K562 (cell line): ENCODE measurements at regions not wholly inside any gene's neighbourhood (a gene's known extent, or its start where the extent isn't known, plus 50 kb on each side); places are given as distances from the start of the nearest gene placed in this dataset.

Experiments
- CTCF ChIP-seq, 3 experiments: IDR thresholded peaks in 2 of 3; conservative IDR thresholded peaks in 1 of 3; 2 replicates each; pipeline ENCODE4 v1.5.1; 2011 to 2012; ENCODE audit warnings: low read length in 3 of 3, mild to moderate bottlenecking in 3 of 3, control low read depth in 2 of 3, improper control_type of control experiment in 1 of 3, inconsistent platforms in 1 of 3, low read depth in 1 of 3, mixed read lengths in 1 of 3, moderate library complexity in 1 of 3; ENCODE audit not compliant: insufficient read depth in 2 of 3
- EZH2 ChIP-seq: IDR thresholded peaks from 2 replicates; pipeline ENCODE4 v1.6.1; 2012; ENCODE audit warnings: low read depth, mild to moderate bottlenecking, inconsistent platforms, low read length, borderline replicate concordance
- NONO ChIP-seq, 2 experiments: fragments of 200-400 bp in 1 of 2; fragments of 450-650 bp in 1 of 2; formaldehyde crosslinking in 1 of 2; IDR thresholded peaks; 2 replicates each; pipeline ENCODE4 v1.6.1; 2017; ENCODE audit warnings: low read depth in 2 of 2, mild to moderate bottlenecking in 2 of 2, moderate library complexity in 2 of 2, low read length in 1 of 2
- POLR2A ChIP-seq: fragments of 450-650 bp; conservative IDR thresholded peaks from 2 replicates; pipeline ENCODE4 v1.6.1; 2016
- RCOR1 ChIP-seq, 2 experiments: IDR thresholded peaks; 2 replicates each; pipeline ENCODE4 v1.6.1; 2012; ENCODE audit warnings: low read depth in 2 of 2, low read length in 2 of 2, borderline replicate concordance in 1 of 2, improper control_type of control experiment in 1 of 2
- ZBTB49 ChIP-seq: sonication (generic); formaldehyde crosslinking; IDR thresholded peaks from 2 replicates; pipeline ENCODE4 v1.8.0; 2022; ENCODE audit warnings: missing genetic modification reagents, mild to moderate bottlenecking, borderline replicate concordance

DNA sequence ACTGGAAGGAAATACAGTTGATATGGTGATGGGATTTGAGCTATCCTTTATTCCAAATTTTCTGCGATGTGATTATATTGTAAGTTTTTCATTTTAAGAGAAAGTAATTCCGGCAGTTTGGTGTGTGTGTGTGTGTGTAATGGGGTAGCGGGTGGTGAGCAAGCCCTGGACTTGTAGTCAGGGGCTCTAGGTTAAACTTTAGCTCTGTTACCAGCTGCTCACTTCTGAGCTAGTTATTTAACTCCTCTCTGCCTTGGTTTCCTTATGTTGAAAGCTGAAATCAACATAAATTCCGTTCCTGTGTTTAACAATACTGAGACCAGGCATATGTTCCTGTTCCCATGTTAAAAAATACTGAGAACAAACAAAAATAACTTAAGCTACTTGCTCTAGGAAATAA lies 174.1 kb upstream of the CASK start:
- TF ChIP-seq CTCF (IDR thresholded peaks at IDR 0.05 in 2 of 3, conservative IDR thresholded peaks at IDR 0.05 in 1 of 3; ENCODE audit: insufficient read depth in 2 of 3, low read depth in 1 of 3, low read length in 3 of 3) (no peak), NONO (IDR thresholded peaks at IDR 0.05; ENCODE audit: low read depth in 2 of 2, low read length in 1 of 2) (no peak), ZBTB49 (CRISPR knock-in tag) (no peak), EZH2 (no peak), RCOR1 (IDR thresholded peaks at IDR 0.05; ENCODE audit: borderline replicate concordance in 1 of 2, low read depth in 2 of 2, low read length in 2 of 2) (no peak), POLR2A (no peak)
